Common myeloid progenitor, CD34-positive (primary cell): ENCODE measurements at regions not wholly inside any gene's neighbourhood (a gene's known extent, or its start where the extent isn't known, plus 50 kb on each side); places are given as distances from the start of the nearest gene placed in this dataset.

Experiments
- CTCF ChIA-PET: fragments of 350-600 bp; sonication (Branson Sonifier 250); formaldehyde crosslinking; loops from one replicate; lab custom pipeline; 2021; ENCODE audit warnings: antibody characterized with exemption; lab: Charles Lee
- POLR2A ChIA-PET: fragments of 350-600 bp; sonication (Branson Sonifier 250); formaldehyde crosslinking; loops from one replicate; lab custom pipeline; 2021; ENCODE audit warnings: antibody characterized with exemption; lab: Charles Lee
- DNase-seq, 3 donors: peaks; one replicate each; pipeline versions ENCODE4 v3.0.0 to v3.0.0-alpha.2; 2013
- H3K27ac ChIP-seq, 2 experiments: 1 replicate in 1 of 2; 2 replicates in 1 of 2; pipeline ENCODE4 v1.7.0; 2013; ENCODE audit warnings: inconsistent platforms in 2 of 2, low read length in 2 of 2, mild to moderate bottlenecking in 2 of 2, low read depth in 1 of 2, moderate library complexity in 1 of 2; ENCODE audit not compliant: severe bottlenecking in 2 of 2, insufficient read depth in 1 of 2, poor library complexity in 1 of 2
- H3K27me3 ChIP-seq, 5 experiments: replicated peaks in 2 of 5; 1 replicate in 3 of 5; 2 replicates in 2 of 5; pipeline versions ENCODE4 v1.6.1 to v1.7.0; 2013; ENCODE audit warnings: low read length in 4 of 5, mild to moderate bottlenecking in 2 of 5, moderate library complexity in 2 of 5, inconsistent platforms in 1 of 5; ENCODE audit not compliant: insufficient read depth in 5 of 5, control insufficient read depth in 4 of 5
- H3K36me3 ChIP-seq, 4 experiments: 1 replicate in 2 of 4; 2 replicates in 2 of 4; pipeline versions ENCODE4 v1.6.1 to v1.7.0; 2013; ENCODE audit warnings: low read length in 3 of 4, control low read depth in 1 of 4, mild to moderate bottlenecking in 1 of 4; ENCODE audit not compliant: control insufficient read depth in 4 of 4, insufficient read depth in 4 of 4
- H3K4me1 ChIP-seq, 4 experiments: 1 replicate in 3 of 4; 2 replicates in 1 of 4; pipeline versions ENCODE4 v1.6.1 to v1.7.1; 2013; ENCODE audit warnings: low read length in 3 of 4, mild to moderate bottlenecking in 3 of 4, control low read depth in 1 of 4, inconsistent platforms in 1 of 4, moderate library complexity in 1 of 4; ENCODE audit not compliant: control insufficient read depth in 4 of 4, insufficient read depth in 4 of 4; ENCODE audit errors: control extremely low read depth in 1 of 4
- H3K4me3 ChIP-seq, 7 experiments: 1 replicate in 4 of 7; 2 replicates in 3 of 7; pipeline versions ENCODE4 v1.5.1 to v1.7.0; 2013; ENCODE audit warnings: mild to moderate bottlenecking in 7 of 7, low read length in 6 of 7, moderate library complexity in 6 of 7, inconsistent platforms in 2 of 7, low read depth in 2 of 7, control low read depth in 1 of 7; ENCODE audit not compliant: insufficient read depth in 4 of 7, control insufficient read depth in 1 of 7; ENCODE audit errors: extremely low read depth in 1 of 7
- H3K9me3 ChIP-seq, 5 experiments: 1 replicate in 4 of 5; 2 replicates in 1 of 5; pipeline versions ENCODE4 v1.6.1 to v1.7.1; 2013; ENCODE audit warnings: low read length in 4 of 5, mild to moderate bottlenecking in 2 of 5, inconsistent platforms in 1 of 5, low read depth in 1 of 5, moderate library complexity in 1 of 5; ENCODE audit not compliant: control insufficient read depth in 4 of 5, insufficient read depth in 2 of 5; ENCODE audit errors: control extremely low read depth in 1 of 5
- WGBS: methylation state at CpG from one replicate; pipeline ENCODE4 v1.1.5; 2013; ENCODE audit not compliant: insufficient coverage; 5-methylcytosine and 5-hydroxymethylcytosine counted together

DNA sequence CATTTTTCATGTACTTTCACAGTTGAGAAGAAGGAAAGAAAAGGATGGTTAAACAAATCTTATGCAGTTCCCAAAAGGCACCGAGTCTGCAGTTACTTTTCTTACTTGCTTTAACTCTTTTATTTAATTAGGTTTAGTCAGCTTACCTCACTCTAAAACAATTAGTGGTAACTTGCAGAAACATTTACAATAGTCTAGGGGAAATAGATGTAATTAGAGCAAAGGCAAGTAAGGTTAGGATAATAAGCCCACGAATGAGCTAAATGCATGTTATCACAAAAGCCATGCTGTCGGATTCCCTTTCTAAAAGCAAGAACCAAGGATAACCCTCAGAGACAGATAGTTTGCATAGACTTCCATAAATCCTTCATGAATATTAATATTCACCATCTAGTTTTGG lies 82.0 kb upstream of the VCX2 start:
- no peaks in the 10 kb centered on the region for H3K4me1 ChIP-seq
- no peaks in the 10 kb centered on the region for H3K27me3 ChIP-seq
- no peak for DNase-seq
- WGBS, result no CpG with 5 or more reads among the region's 3 CpGs
- no peaks in the 10 kb centered on the region for H3K36me3 ChIP-seq
- no peaks in the 10 kb centered on the region for H3K9me3 ChIP-seq
- H3K4me3 ChIP-seq, result no peak overlapping the region
- ChIA-PET POLR2A (no interaction called here), CTCF (no interaction called here)
- H3K27ac ChIP-seq, result no peak overlapping the region

DNA sequence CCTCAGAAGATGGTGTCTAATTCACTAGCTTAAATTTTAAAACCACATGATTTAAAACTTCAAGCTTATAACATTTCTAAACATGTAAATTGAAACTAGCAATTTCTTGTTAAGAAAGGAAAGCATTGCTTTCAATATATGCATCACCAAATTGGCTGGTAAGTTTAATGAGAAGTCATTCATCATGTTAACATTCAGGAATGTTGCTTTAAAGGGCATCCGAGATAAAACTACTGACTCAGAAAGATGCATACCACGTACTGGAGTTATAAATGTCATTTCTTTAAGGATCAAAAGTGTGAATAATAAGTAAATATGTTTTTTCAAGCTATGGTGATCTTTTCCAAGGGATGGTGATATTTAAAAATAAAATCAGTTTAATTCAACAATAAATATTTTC lies 83.3 kb upstream of the VCX2 start:
- POLR2A ChIA-PET, result no interaction called here
- DNase-seq, result no peak
- CTCF ChIA-PET, result no interaction called here
- H3K4me1 ChIP-seq, result no peaks in the 10 kb centered on the region
- H3K27ac ChIP-seq, result no peak overlapping the region
- no peaks in the 10 kb centered on the region for H3K36me3 ChIP-seq
- WGBS, result 80% methylated on average over 1 of the region's 2 CpGs
- no peaks in the 10 kb centered on the region for H3K27me3 ChIP-seq
- no peaks in the 10 kb centered on the region for H3K9me3 ChIP-seq
- H3K4me3 ChIP-seq, result no peak overlapping the region

DNA sequence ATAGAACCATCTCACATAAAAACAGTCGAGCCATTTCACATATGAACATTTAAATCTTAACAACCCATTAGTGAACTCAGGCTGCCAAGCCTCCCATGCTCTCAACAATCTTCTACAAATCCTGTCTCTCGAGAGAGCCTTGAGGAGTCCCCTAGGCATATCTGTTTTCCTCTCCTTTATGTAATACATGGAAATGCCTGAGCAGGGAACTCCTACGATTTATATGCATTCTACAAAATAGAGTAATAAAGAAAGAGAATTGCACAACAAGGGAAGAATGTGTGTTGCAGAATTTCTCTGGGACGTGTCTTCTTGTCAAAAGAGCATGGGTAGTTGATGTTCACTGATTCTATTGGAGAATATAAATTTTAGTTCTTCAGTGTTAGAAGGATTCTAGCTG lies 101.8 kb upstream of the VCX2 start:
- Histone ChIP-seq H3K4me3 (no peak overlapping the region), H3K36me3 (no peaks in the 10 kb centered on the region), H3K9me3 (no peaks in the 10 kb centered on the region), H3K27ac (no peak overlapping the region), H3K4me1 (no peaks in the 10 kb centered on the region), H3K27me3 (no peaks in the 10 kb centered on the region)
- 93% methylated on average over 3 of the region's 4 CpGs for WGBS
- CTCF ChIA-PET, result no interaction called here
- POLR2A ChIA-PET, result no interaction called here
- DNase-seq, result no peak

DNA sequence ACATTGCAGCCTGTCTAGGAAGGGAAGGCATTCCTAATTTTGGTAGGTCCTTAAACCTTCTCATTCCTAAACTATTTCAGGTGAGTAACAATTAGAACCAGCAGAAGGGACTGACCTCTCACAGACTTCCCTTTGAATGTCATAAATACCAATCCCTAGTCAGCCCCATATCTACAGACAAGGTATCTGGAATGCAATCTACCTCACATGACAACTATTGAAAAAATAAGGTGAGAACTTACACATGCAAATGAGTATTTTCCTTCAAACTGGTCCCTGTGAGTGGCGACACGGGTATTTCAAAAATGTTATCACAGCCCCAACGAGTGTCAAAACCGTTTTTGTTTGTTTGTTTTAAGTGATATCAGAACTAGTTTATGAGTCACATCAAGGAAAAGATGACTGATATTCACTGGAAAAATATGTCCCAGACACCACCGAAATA lies 102.4 kb upstream of the VCX2 start:
- DNase-seq, result no peak
- no peaks in the 10 kb centered on the region for H3K9me3 ChIP-seq
- no peaks in the 10 kb centered on the region for H3K36me3 ChIP-seq
- H3K27me3 ChIP-seq, result no peaks in the 10 kb centered on the region
- no peaks in the 10 kb centered on the region for H3K4me1 ChIP-seq
- WGBS, result 94% methylated on average over 3 of the region's 5 CpGs
- ChIA-PET CTCF (no interaction called here), POLR2A (no interaction called here)
- no peak overlapping the region for H3K27ac ChIP-seq
- no peak overlapping the region for H3K4me3 ChIP-seq

DNA sequence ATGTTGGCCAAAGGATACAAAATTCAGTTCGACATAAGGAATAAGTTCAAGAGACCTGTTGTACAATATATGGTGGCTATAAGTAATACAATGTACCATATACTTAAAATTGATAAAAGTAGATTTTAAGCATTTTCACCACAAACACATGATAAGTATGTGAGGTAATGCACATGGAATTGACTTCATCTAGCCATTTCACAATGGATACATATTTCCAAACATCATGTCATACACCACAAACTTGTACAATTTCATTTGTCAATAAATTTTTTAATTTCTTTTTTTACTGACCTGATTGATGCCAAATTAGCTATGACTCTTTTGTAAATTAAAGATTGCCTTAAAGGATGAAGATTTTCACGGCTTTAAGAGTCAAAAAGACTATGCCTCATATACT lies 103.1 kb upstream of the VCX2 start:
- no peaks in the 10 kb centered on the region for H3K36me3 ChIP-seq
- no peaks in the 10 kb centered on the region for H3K27me3 ChIP-seq
- ChIA-PET CTCF (no interaction called here), POLR2A (no interaction called here)
- no CpG with 5 or more reads among the region's 2 CpGs for WGBS
- no peak overlapping the region for H3K4me3 ChIP-seq
- H3K9me3 ChIP-seq, result no peaks in the 10 kb centered on the region
- no peaks in the 10 kb centered on the region for H3K4me1 ChIP-seq
- no peak for DNase-seq
- no peak overlapping the region for H3K27ac ChIP-seq

DNA sequence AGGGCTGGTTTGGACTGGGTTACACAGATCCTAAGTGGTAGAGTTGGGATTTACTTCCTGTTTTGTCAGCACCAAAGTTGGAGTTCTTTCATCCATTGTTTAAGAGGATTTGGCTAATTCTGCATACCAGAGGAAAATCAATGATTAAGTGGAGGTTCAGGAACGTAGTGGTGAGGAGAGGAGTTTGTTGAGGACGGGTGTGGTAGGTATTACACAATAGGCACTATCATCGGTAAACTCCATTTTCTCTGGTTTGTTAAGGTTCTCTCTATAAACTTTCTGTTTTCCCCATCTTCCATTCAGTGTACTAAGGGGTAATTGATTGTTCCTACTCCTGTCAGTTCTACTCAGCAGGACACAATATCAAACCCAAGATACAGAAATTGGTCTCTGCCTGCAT lies 107.5 kb upstream of the VCX2 start:
- CTCF ChIA-PET, result no interaction called here
- WGBS, result 72% methylated on average over 2 of the region's 3 CpGs
- Histone ChIP-seq H3K4me3 (no peak overlapping the region), H3K4me1 (no peaks in the 10 kb centered on the region), H3K36me3 (no peaks in the 10 kb centered on the region), H3K9me3 (no peaks in the 10 kb centered on the region), H3K27me3 (no peaks in the 10 kb centered on the region), H3K27ac (no peak overlapping the region)
- DNase-seq, result no peak
- POLR2A ChIA-PET, result no interaction called here

DNA sequence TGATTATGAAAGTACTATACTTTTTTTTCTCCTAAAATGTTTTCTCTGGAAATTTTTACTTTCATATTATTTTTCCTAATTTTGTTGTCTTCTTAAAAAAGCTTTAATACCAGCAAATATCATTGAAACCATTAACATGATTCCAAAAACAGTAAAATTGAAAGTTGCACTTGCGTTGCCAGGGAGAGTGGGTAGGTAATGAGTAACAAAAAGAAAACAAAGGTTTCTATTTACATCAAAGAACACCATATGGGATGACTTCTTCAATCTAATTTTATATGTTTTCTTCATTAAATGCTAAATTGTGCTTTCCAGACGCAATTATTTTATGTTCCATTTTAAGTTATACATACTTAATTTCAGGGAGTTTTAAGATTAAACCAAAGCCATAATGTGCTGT lies 108.3 kb upstream of the VCX2 start:
- H3K27me3 ChIP-seq, result no peaks in the 10 kb centered on the region
- no peak overlapping the region for H3K27ac ChIP-seq
- no peak overlapping the region for H3K4me3 ChIP-seq
- ChIA-PET POLR2A (no interaction called here), CTCF (no interaction called here)
- no CpG with 5 or more reads among the region's 2 CpGs for WGBS
- no peaks in the 10 kb centered on the region for H3K9me3 ChIP-seq
- no peaks in the 10 kb centered on the region for H3K36me3 ChIP-seq
- no peaks in the 10 kb centered on the region for H3K4me1 ChIP-seq
- no peak for DNase-seq
